Neuronal stem cell (in vitro differentiated cells): ENCODE measurements at regions not wholly inside any gene's neighbourhood (a gene's known extent, or its start where the extent isn't known, plus 50 kb on each side); places are given as distances from the start of the nearest gene placed in this dataset.

ENCODE experiments used
- DNase-seq: peaks from one replicate; pipeline ENCODE4 v3.0.0-alpha.2; 2013; ENCODE audit warnings: low spot score
- H2AFZ ChIP-seq: one replicate; pipeline ENCODE4 v1.6.1; 2013; ENCODE audit warnings: mild to moderate bottlenecking, low read length, inconsistent platforms
- H2AK5ac ChIP-seq: 2 replicates; pipeline ENCODE4 v1.6.1; 2013; ENCODE audit warnings: low read depth, mild to moderate bottlenecking, inconsistent platforms, low read length, moderate library complexity, mixed read lengths
- H2BK120ac ChIP-seq: 2 replicates; pipeline ENCODE4 v1.6.1; 2013; ENCODE audit warnings: low read depth, mild to moderate bottlenecking, inconsistent platforms, low read length, moderate library complexity, mixed read lengths
- H2BK12ac ChIP-seq: one replicate; pipeline ENCODE4 v1.6.1; 2013; ENCODE audit warnings: low read length, inconsistent platforms
- H2BK15ac ChIP-seq: 2 replicates; pipeline ENCODE4 v1.6.1; 2013; ENCODE audit warnings: mild to moderate bottlenecking, low read length, inconsistent platforms, mixed read lengths
- H2BK5ac ChIP-seq: one replicate; pipeline ENCODE4 v1.6.1; 2013; ENCODE audit warnings: inconsistent platforms, mild to moderate bottlenecking, low read length, moderate library complexity
- H3K14ac ChIP-seq: one replicate; pipeline ENCODE4 v1.6.1; 2013; ENCODE audit warnings: low read length, inconsistent platforms
- H3K18ac ChIP-seq: 2 replicates; pipeline ENCODE4 v1.6.1; 2013; ENCODE audit warnings: low read length, inconsistent platforms
- H3K23ac ChIP-seq: 2 replicates; pipeline ENCODE4 v1.6.1; 2013; ENCODE audit warnings: low read depth, mild to moderate bottlenecking, mixed read lengths, low read length, inconsistent platforms; ENCODE audit not compliant: poor library complexity
- H3K27ac ChIP-seq: replicated peaks from 3 replicates; pipeline ENCODE4 v1.5.1; 2013; ENCODE audit warnings: low read length, inconsistent platforms
- H3K27me3 ChIP-seq, 3 experiments: 2 replicates each; pipeline ENCODE4 v1.6.1; 2013; ENCODE audit warnings: low read length in 3 of 3, mild to moderate bottlenecking in 2 of 3, inconsistent platforms in 1 of 3, low read depth in 1 of 3, mixed read lengths in 1 of 3, moderate library complexity in 1 of 3; ENCODE audit not compliant: control insufficient read depth in 3 of 3, insufficient read depth in 3 of 3
- H3K36me3 ChIP-seq, 2 donors: replicated peaks in 1 of 2; 2 replicates each; pipeline ENCODE4 v1.6.1; 2013; ENCODE audit warnings: low read length in 2 of 2; ENCODE audit not compliant: control insufficient read depth in 2 of 2, insufficient read depth in 2 of 2
- H3K4ac ChIP-seq: 2 replicates; pipeline ENCODE4 v1.6.1; 2013; ENCODE audit warnings: inconsistent platforms, mild to moderate bottlenecking, low read length, moderate library complexity
- H3K4me1 ChIP-seq, 2 donors: 1 replicate in 1 of 2; 2 replicates in 1 of 2; pipeline ENCODE4 v1.6.1; 2013; ENCODE audit warnings: low read length in 2 of 2, low read depth in 1 of 2; ENCODE audit not compliant: control insufficient read depth in 2 of 2, insufficient read depth in 1 of 2
- H3K4me2 ChIP-seq: one replicate; pipeline ENCODE4 v1.6.1; 2013; ENCODE audit warnings: mild to moderate bottlenecking, low read length, inconsistent platforms; ENCODE audit not compliant: insufficient read depth, poor library complexity, severe bottlenecking
- H3K4me3 ChIP-seq, 2 donors: 2 replicates each; pipeline ENCODE4 v1.5.1; 2013; ENCODE audit warnings: low read length in 2 of 2, mild to moderate bottlenecking in 2 of 2, inconsistent platforms in 1 of 2, moderate library complexity in 1 of 2
- H3K79me1 ChIP-seq: one replicate; pipeline ENCODE4 v1.6.1; 2013; ENCODE audit warnings: low read depth, mild to moderate bottlenecking, inconsistent platforms, low read length, moderate library complexity
- H3K9ac ChIP-seq: one replicate; pipeline ENCODE4 v1.6.1; 2013; ENCODE audit warnings: mild to moderate bottlenecking, low read depth, low read length, inconsistent platforms; ENCODE audit not compliant: poor library complexity
- H3K9me3 ChIP-seq, 2 donors: replicated peaks in 1 of 2; 2 replicates each; pipeline versions ENCODE3 to v1.6.1; 2013; ENCODE audit warnings: low read length in 2 of 2, mild to moderate bottlenecking in 2 of 2, inconsistent platforms in 1 of 2, low read depth in 1 of 2, mixed read lengths in 1 of 2, moderate library complexity in 1 of 2; ENCODE audit not compliant: control insufficient read depth in 2 of 2, insufficient read depth in 1 of 2
- H4K8ac ChIP-seq: one replicate; pipeline ENCODE4 v1.6.1; 2013; ENCODE audit warnings: low read depth, mild to moderate bottlenecking, inconsistent platforms, low read length, moderate library complexity
- H4K91ac ChIP-seq: one replicate; pipeline ENCODE4 v1.6.1; 2013; ENCODE audit warnings: low read length, low read depth, mild to moderate bottlenecking, inconsistent platforms; ENCODE audit not compliant: poor library complexity
- WGBS, 2 donors: extraction: QIAGEN DNeasy Blood & Tissue Kit; methylation state at CpG; one replicate each; pipeline ENCODE4 v1.1.7; 2013; ENCODE audit warnings: missing lambda C conversion rate in 2 of 2, mixed read lengths in 1 of 2; ENCODE audit not compliant: insufficient read length in 2 of 2, insufficient replicate concordance in 1 of 2; ENCODE audit errors: extremely low coverage in 2 of 2; 5-methylcytosine and 5-hydroxymethylcytosine counted together

- no peak for DNase-seq
- no peak overlapping the region for H3K14ac ChIP-seq
- H2AK5ac ChIP-seq = no peak overlapping the region
- H2BK12ac ChIP-seq = no peak overlapping the region
- no peak overlapping the region for H3K23ac ChIP-seq
- no peaks in the 10 kb centered on the region for H3K79me1 ChIP-seq
- no peaks in the 10 kb centered on the region for H3K4me1 ChIP-seq
- peaks cover 0 to 6% (median 0%) of the 10 kb centered on the region in 3 experiments for H3K27me3 ChIP-seq
- no peak overlapping the region for H2BK15ac ChIP-seq
- no peak overlapping the region for H3K4me3 ChIP-seq
- H3K9me3 ChIP-seq = no peaks in the 10 kb centered on the region
- no peak overlapping the region for H2AFZ ChIP-seq
- no CpG with 5 or more reads among the region's 3 CpGs for WGBS, 2 donors
- H3K4ac ChIP-seq = no peak overlapping the region
- no peak overlapping the region for H3K4me2 ChIP-seq
- H4K91ac ChIP-seq = no peak overlapping the region
- H2BK5ac ChIP-seq = no peak overlapping the region
- H2BK120ac ChIP-seq = no peak overlapping the region
- no peak overlapping the region for H3K9ac ChIP-seq
- H3K18ac ChIP-seq = no peak overlapping the region
- no peak overlapping the region for H3K27ac ChIP-seq
- H4K8ac ChIP-seq = no peak overlapping the region
- H3K36me3 ChIP-seq = no peaks in the 10 kb centered on the region
Observed at GRCh38 chrX:115472131-115472530, 88.8 kb upstream of the PLS3 start.

- no peak overlapping the region for H3K4me2 ChIP-seq
- no CpG with 5 or more reads among the region's 3 CpGs for WGBS, 2 donors
- no peaks in the 10 kb centered on the region for H3K9me3 ChIP-seq
- no peak overlapping the region for H3K4me3 ChIP-seq
- no peaks in the 10 kb centered on the region for H3K36me3 ChIP-seq
- no peak overlapping the region for H3K14ac ChIP-seq
- H2BK5ac ChIP-seq = no peak overlapping the region
- no peaks in the 10 kb centered on the region for H3K79me1 ChIP-seq
- H2AK5ac ChIP-seq = no peak overlapping the region
- H2BK12ac ChIP-seq = no peak overlapping the region
- H4K91ac ChIP-seq = no peak overlapping the region
- no peak overlapping the region for H2BK15ac ChIP-seq
- H3K4me1 ChIP-seq = no peaks in the 10 kb centered on the region
- no peak overlapping the region for H2AFZ ChIP-seq
- H2BK120ac ChIP-seq = no peak overlapping the region
- no peak overlapping the region for H3K23ac ChIP-seq
- H3K27me3 ChIP-seq = no peaks in the 10 kb centered on the region
- no peak for DNase-seq
- H3K18ac ChIP-seq = no peak overlapping the region
- no peak overlapping the region for H4K8ac ChIP-seq
- no peak overlapping the region for H3K9ac ChIP-seq
- H3K4ac ChIP-seq = no peak overlapping the region
- H3K27ac ChIP-seq = no peak overlapping the region
Observed at GRCh38 chrX:115486510-115486909, 74.5 kb upstream of the PLS3 start.

GRCh38 chrX:115487608-115488007 is 73.4 kb upstream of the PLS3 start:
- Histone ChIP-seq H3K9ac (no peak overlapping the region), H3K9me3 (no peaks in the 10 kb centered on the region), H3K18ac (no peak overlapping the region), H3K4me3 (no peak overlapping the region), H3K4ac (no peak overlapping the region), H2BK5ac (no peak overlapping the region), H2AFZ (no peak overlapping the region), H2BK15ac (no peak overlapping the region), H3K4me2 (no peak overlapping the region), H2AK5ac (no peak overlapping the region), H3K79me1 (no peaks in the 10 kb centered on the region), H4K91ac (no peak overlapping the region), H3K36me3 (no peaks in the 10 kb centered on the region), H3K27me3 (peaks cover 0 to 3% (median 0%) of the 10 kb centered on the region in 3 experiments), H3K14ac (no peak overlapping the region), H2BK120ac (no peak overlapping the region), H3K4me1 (no peaks in the 10 kb centered on the region), H2BK12ac (no peak overlapping the region), H4K8ac (no peak overlapping the region), H3K27ac (no peak overlapping the region), H3K23ac (no peak overlapping the region)
- no peak for DNase-seq

- no peak overlapping the region for H2AFZ ChIP-seq
- no peak overlapping the region for H4K8ac ChIP-seq
- no peaks in the 10 kb centered on the region for H3K79me1 ChIP-seq
- no peaks in the 10 kb centered on the region for H3K4me1 ChIP-seq
- H3K4ac ChIP-seq = no peak overlapping the region
- H3K27me3 ChIP-seq = peaks cover 0 to 8% (median 0%) of the 10 kb centered on the region in 3 experiments
- H3K9me3 ChIP-seq = no peaks in the 10 kb centered on the region
- no peak overlapping the region for H2BK120ac ChIP-seq
- no peak overlapping the region for H2BK12ac ChIP-seq
- H3K23ac ChIP-seq = no peak overlapping the region
- H3K4me3 ChIP-seq = no peak overlapping the region
- no peak overlapping the region for H3K27ac ChIP-seq
- no peak overlapping the region for H2BK5ac ChIP-seq
- no peaks in the 10 kb centered on the region for H3K36me3 ChIP-seq
- H2AK5ac ChIP-seq = no peak overlapping the region
- H3K18ac ChIP-seq = no peak overlapping the region
- no peak overlapping the region for H4K91ac ChIP-seq
- DNase-seq = no peak
- no peak overlapping the region for H3K14ac ChIP-seq
- no CpG with 5 or more reads among the region's 1 CpG for WGBS, 2 donors
- no peak overlapping the region for H2BK15ac ChIP-seq
- H3K9ac ChIP-seq = no peak overlapping the region
- no peak overlapping the region for H3K4me2 ChIP-seq
Observed at GRCh38 chrX:115490814-115491213, 70.2 kb upstream of the PLS3 start.
